ENCODE measurements at regions not wholly inside any gene's neighbourhood (a gene's known extent, or its start where the extent isn't known, plus 50 kb on each side); places are given as distances from the start of the nearest gene placed in this dataset.

- ATAC-seq (no peak), DNase-seq (no peak)
- Histone ChIP-seq H3K4me1 (no peaks in the 10 kb centered on the region), H3K27ac (no peak overlapping the region), H3K9me3 (no peaks in the 10 kb centered on the region), H3K27me3 (ENCODE audit: insufficient read depth in 3 of 3, low read length in 2 of 3) (no peaks in the 10 kb centered on the region), H3K4me3 (no peak overlapping the region), H3K36me3 (ENCODE audit: insufficient read depth in 1 of 2, low read depth in 1 of 2) (no peaks in the 10 kb centered on the region)
- intact Hi-C loops (cut with DNase I) = no loop called here
- no peak for TF ChIP-seq CTCF (IDR thresholded peaks at IDR 0.05)
- WGBS, 3 donors = 67 to 69% (median 69%) methylated on average over 2 of the region's 2 CpGs
These were observed 334.8 kb upstream of the OBI1 start for GRCh38 chr13:78993792-78994191.

- intact Hi-C loops (cut with DNase I) = no loop called here
- ATAC-seq (no peak), DNase-seq (no peak)
- 75% methylated on average over 4 of the region's 4 CpGs for WGBS, 3 donors
- H3K27ac ChIP-seq = no peak overlapping the region
- no peaks in the 10 kb centered on the region for H3K36me3 ChIP-seq (ENCODE audit: insufficient read depth in 1 of 2, low read depth in 1 of 2)
- H3K4me3 ChIP-seq = no peak overlapping the region
- no peaks in the 10 kb centered on the region for H3K9me3 ChIP-seq
- TF ChIP-seq CTCF (IDR thresholded peaks at IDR 0.05) = no peak
- no peaks in the 10 kb centered on the region for H3K27me3 ChIP-seq (ENCODE audit: insufficient read depth in 3 of 3, low read length in 2 of 3)
- no peaks in the 10 kb centered on the region for H3K4me1 ChIP-seq
These were observed 323.0 kb upstream of the OBI1 start for GRCh38 chr13:78981913-78982312.

GRCh38 chr13:78979349-78979748 lies 320.4 kb upstream of the OBI1 start:
- Histone ChIP-seq H3K4me3 (no peak overlapping the region), H3K27me3 (ENCODE audit: insufficient read depth in 3 of 3, low read length in 2 of 3) (peaks cover 0 to 4% (median 0%) of the 10 kb centered on the region in 3 donors), H3K9me3 (no peaks in the 10 kb centered on the region), H3K27ac (no peak overlapping the region), H3K36me3 (ENCODE audit: insufficient read depth in 1 of 2, low read depth in 1 of 2) (no peaks in the 10 kb centered on the region), H3K4me1 (no peaks in the 10 kb centered on the region)
- TF ChIP-seq CTCF (IDR thresholded peaks at IDR 0.05) = no peak
- ATAC-seq (no peak), DNase-seq (no peak)
- intact Hi-C loops (cut with DNase I) = loop anchor here (2.0 to 5.0 kb wide), 3 partner anchors 667 to 843 kb away; no protein-coding TSS in a partner anchor
- WGBS, 3 donors = 91 to 93% (median 91%) methylated on average over 5 of the region's 5 CpGs

GRCh38 chr13:78978381-78978998 lies 319.5 kb upstream of the OBI1 start:
- peak; percentile 57 for TF ChIP-seq CTCF (IDR thresholded peaks at IDR 0.05)
- no peak overlapping the region for H3K27ac ChIP-seq
- DNase-seq = no peak
- H3K4me3 ChIP-seq = no peak overlapping the region
- H3K27me3 ChIP-seq (ENCODE audit: insufficient read depth in 3 of 3, low read length in 2 of 3) = peaks cover 0 to 4% (median 0%) of the 10 kb centered on the region in 3 donors
- no peaks in the 10 kb centered on the region for H3K36me3 ChIP-seq (ENCODE audit: insufficient read depth in 1 of 2, low read depth in 1 of 2)
- no peaks in the 10 kb centered on the region for H3K9me3 ChIP-seq
- peak in 2 of 4 donors; percentile 51 to 61 for ATAC-seq
- intact Hi-C loops (cut with DNase I) = loop anchor here (2.0 to 5.0 kb wide), 3 partner anchors 666 to 842 kb away; no protein-coding TSS in a partner anchor
- H3K4me1 ChIP-seq = no peaks in the 10 kb centered on the region
- 14 to 25% (median 18%) methylated on average over 2 of the region's 2 CpGs for WGBS, 3 donors

GRCh38 chr13:78977311-78977710 lies 318.4 kb upstream of the OBI1 start:
- Histone ChIP-seq H3K4me3 (no peak overlapping the region), H3K4me1 (no peaks in the 10 kb centered on the region), H3K27ac (no peak overlapping the region), H3K9me3 (no peaks in the 10 kb centered on the region), H3K27me3 (ENCODE audit: insufficient read depth in 3 of 3, low read length in 2 of 3) (peaks cover 0 to 4% (median 0%) of the 10 kb centered on the region in 3 donors), H3K36me3 (ENCODE audit: insufficient read depth in 1 of 2, low read depth in 1 of 2) (no peaks in the 10 kb centered on the region)
- no peak for ATAC-seq
- no peak for TF ChIP-seq CTCF (IDR thresholded peaks at IDR 0.05)
- intact Hi-C loops (cut with DNase I) = loop anchor here (5.0 kb wide), 2 partner anchors 665 to 840 kb away; no protein-coding TSS in a partner anchor
- DNase-seq = no peak
- WGBS, 3 donors = 75 to 85% (median 79%) methylated on average over 3 of the region's 3 CpGs
